ENCODE measurements at regions not wholly inside any gene's neighbourhood (a gene's known extent, or its start where the extent isn't known, plus 50 kb on each side); places are given as distances from the start of the nearest gene placed in this dataset.

DNA sequence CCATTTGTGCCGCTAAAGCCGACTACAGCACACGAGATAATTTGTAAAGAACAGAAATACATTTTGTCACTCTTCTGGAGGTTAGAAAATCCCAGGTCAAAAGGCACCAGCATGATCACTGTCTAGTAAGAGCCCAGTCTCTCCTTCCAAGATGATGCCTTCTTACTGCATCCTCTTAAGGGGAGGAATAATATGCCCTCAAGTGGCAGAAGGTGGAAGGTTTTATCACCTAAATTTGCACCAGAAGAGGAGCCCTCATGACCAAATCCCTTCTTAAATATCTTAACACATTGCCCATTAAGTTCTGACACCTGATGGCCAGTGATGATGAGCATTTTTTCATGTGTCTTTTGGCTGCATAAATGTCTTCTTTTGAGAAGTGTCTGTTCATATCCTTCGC lies 326.7 kb upstream of the RGS18 start:
- FAIRE-seq = no peak
- Histone ChIP-seq H3K4me1 (ENCODE audit: insufficient read depth, low read length) (no peaks in the 10 kb centered on the region), H3K79me2 (ENCODE audit: insufficient read depth, low read length) (no peaks in the 10 kb centered on the region), H3K36me3 (ENCODE audit: insufficient read depth, low read length) (no peaks in the 10 kb centered on the region), H3K9ac (ENCODE audit: low read length) (no peak overlapping the region), H3K9me3 (ENCODE audit: insufficient read depth, low read depth, low read length) (no peaks in the 10 kb centered on the region), H3K27me3 (ENCODE audit: insufficient read depth, low read length) (no peaks in the 10 kb centered on the region), H3K27ac (ENCODE audit: low read depth, low read length) (no peak overlapping the region), H3K4me3 (ENCODE audit: insufficient read depth, low read depth, low read length) (no peak overlapping the region), H4K20me1 (ENCODE audit: insufficient read depth, low read length) (no peaks in the 10 kb centered on the region), H3K4me2 (ENCODE audit: low read length) (no peak overlapping the region), H2AFZ (ENCODE audit: low read depth, low read length) (no peak overlapping the region)
- no peak for TF ChIP-seq EZH2 (IDR thresholded peaks at IDR 0.05; ENCODE audit: insufficient read depth, low read length)
- TF ChIP-seq, protein P1, sequence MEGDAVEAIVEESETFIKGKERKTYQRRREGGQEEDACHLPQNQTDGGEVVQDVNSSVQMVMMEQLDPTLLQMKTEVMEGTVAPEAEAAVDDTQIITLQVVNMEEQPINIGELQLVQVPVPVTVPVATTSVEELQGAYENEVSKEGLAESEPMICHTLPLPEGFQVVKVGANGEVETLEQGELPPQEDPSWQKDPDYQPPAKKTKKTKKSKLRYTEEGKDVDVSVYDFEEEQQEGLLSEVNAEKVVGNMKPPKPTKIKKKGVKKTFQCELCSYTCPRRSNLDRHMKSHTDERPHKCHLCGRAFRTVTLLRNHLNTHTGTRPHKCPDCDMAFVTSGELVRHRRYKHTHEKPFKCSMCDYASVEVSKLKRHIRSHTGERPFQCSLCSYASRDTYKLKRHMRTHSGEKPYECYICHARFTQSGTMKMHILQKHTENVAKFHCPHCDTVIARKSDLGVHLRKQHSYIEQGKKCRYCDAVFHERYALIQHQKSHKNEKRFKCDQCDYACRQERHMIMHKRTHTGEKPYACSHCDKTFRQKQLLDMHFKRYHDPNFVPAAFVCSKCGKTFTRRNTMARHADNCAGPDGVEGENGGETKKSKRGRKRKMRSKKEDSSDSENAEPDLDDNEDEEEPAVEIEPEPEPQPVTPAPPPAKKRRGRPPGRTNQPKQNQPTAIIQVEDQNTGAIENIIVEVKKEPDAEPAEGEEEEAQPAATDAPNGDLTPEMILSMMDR (IDR thresholded peaks at IDR 0.05; ENCODE audit: insufficient read depth, low read depth, low read length) = no peak
- Mint-ChIP-seq H3K9me3 (ENCODE audit: unreplicated experiment) (no peaks in the 10 kb centered on the region), H3K4me3 (ENCODE audit: unreplicated experiment) (no peak overlapping the region), H3K27ac (ENCODE audit: unreplicated experiment) (no peak overlapping the region), H3K4me1 (ENCODE audit: low read depth, unreplicated experiment) (no peaks in the 10 kb centered on the region), H3K36me3 (ENCODE audit: low read depth, unreplicated experiment) (no peaks in the 10 kb centered on the region), H3K27me3 (ENCODE audit: low read depth, unreplicated experiment) (no peaks in the 10 kb centered on the region)
- DNase-seq (ENCODE audit: low read depth) = no peak

DNA sequence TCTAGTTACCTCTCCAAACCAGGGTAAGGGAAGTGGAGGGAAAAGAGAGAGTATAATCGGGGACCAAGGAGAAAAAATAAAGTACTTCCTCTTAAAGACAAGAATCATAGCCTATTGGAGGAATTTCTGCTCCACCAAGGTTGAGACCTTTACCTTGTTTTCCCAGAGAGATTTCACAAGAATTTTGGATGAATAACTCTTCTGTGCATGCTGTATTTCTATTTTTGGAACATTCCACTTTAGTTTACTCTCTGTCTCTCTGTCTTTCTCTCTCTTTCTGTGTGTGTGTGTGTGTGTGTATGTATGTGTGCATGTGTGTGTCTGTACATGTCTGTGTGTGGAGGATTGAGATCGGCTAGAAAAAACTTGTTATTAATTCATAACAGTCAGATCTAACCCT lies 318.4 kb upstream of the RGS18 start:
- Histone ChIP-seq H4K20me1 (ENCODE audit: insufficient read depth, low read length) (no peaks in the 10 kb centered on the region), H3K79me2 (ENCODE audit: insufficient read depth, low read length) (no peaks in the 10 kb centered on the region), H3K27ac (ENCODE audit: low read depth, low read length) (no peak overlapping the region), H3K9me3 (ENCODE audit: insufficient read depth, low read depth, low read length) (no peaks in the 10 kb centered on the region), H3K27me3 (ENCODE audit: insufficient read depth, low read length) (no peaks in the 10 kb centered on the region), H3K36me3 (ENCODE audit: insufficient read depth, low read length) (no peaks in the 10 kb centered on the region), H3K9ac (ENCODE audit: low read length) (no peak overlapping the region), H3K4me3 (ENCODE audit: insufficient read depth, low read depth, low read length) (no peak overlapping the region), H2AFZ (ENCODE audit: low read depth, low read length) (no peak overlapping the region), H3K4me2 (ENCODE audit: low read length) (peak overlapping the region; percentile 26), H3K4me1 (ENCODE audit: insufficient read depth, low read length) (peaks cover 4% of the 10 kb centered on the region)
- DNase-seq (ENCODE audit: low read depth) = peak; percentile 61
- no peak for FAIRE-seq
- Mint-ChIP-seq H3K27me3 (ENCODE audit: low read depth, unreplicated experiment) (no peaks in the 10 kb centered on the region), H3K9me3 (ENCODE audit: unreplicated experiment) (no peaks in the 10 kb centered on the region), H3K27ac (ENCODE audit: unreplicated experiment) (peak overlapping the region; percentile 79), H3K4me1 (ENCODE audit: low read depth, unreplicated experiment) (peaks cover 11% of the 10 kb centered on the region), H3K36me3 (ENCODE audit: low read depth, unreplicated experiment) (no peaks in the 10 kb centered on the region), H3K4me3 (ENCODE audit: unreplicated experiment) (no peak overlapping the region)
- no peak for TF ChIP-seq EZH2 (IDR thresholded peaks at IDR 0.05; ENCODE audit: insufficient read depth, low read length)
- TF ChIP-seq, protein P1 (IDR thresholded peaks at IDR 0.05; ENCODE audit: insufficient read depth, low read depth, low read length) = no peak

DNA sequence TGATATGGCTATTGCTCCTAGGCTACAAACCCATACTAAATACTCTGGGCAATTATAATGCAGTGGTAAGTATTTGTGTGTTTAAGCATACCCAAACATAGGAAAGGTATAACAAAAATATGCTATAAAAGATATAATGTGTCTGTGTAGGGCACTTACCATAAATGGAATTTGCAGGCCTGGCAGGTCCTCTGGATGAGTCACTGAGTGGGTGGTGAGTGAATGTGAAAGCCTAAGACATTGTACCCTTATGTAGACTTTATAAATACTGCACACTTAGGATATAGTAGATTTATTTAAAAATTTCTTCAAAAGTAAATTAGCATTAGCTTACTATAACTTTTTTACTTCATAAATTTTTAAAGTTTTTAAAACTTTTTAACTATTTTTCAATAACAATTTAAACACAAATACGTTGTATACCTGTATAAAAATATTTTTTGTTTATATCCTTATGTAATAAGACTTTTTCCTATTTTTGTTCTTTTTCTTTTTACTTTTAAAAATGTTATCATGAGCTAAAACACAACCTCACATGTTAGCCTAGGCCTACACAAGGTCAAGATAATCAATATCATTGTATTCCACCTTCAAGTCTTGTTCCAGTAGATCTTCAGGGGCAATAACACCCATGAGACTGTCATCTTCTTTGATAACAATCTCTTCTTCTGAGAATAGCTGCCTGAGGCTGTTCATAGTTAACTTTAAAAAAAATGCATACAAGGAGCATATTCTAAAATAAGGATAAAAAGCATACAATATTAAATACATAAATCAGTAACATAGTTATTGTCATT lies 306.3 kb upstream of the RGS18 start:
- H3K27me3 Mint-ChIP-seq (ENCODE audit: low read depth, unreplicated experiment) = no peaks in the 10 kb centered on the region
- H3K27ac Mint-ChIP-seq (ENCODE audit: unreplicated experiment) = no peak overlapping the region
- no peak overlapping the region for H2AFZ ChIP-seq (ENCODE audit: low read depth, low read length)
- H3K4me1 ChIP-seq (ENCODE audit: insufficient read depth, low read length) = peaks cover 3% of the 10 kb centered on the region
- no peaks in the 10 kb centered on the region for H3K36me3 ChIP-seq (ENCODE audit: insufficient read depth, low read length)
- H3K9me3 Mint-ChIP-seq (ENCODE audit: unreplicated experiment) = no peaks in the 10 kb centered on the region
- no peaks in the 10 kb centered on the region for H3K27me3 ChIP-seq (ENCODE audit: insufficient read depth, low read length)
- H4K20me1 ChIP-seq (ENCODE audit: insufficient read depth, low read length) = no peaks in the 10 kb centered on the region
- no peaks in the 10 kb centered on the region for H3K9me3 ChIP-seq (ENCODE audit: insufficient read depth, low read depth, low read length)
- no peak overlapping the region for H3K4me2 ChIP-seq (ENCODE audit: low read length)
- TF ChIP-seq EZH2 (IDR thresholded peaks at IDR 0.05; ENCODE audit: insufficient read depth, low read length) = no peak
- TF ChIP-seq, protein P1 (IDR thresholded peaks at IDR 0.05; ENCODE audit: insufficient read depth, low read depth, low read length) = no peak
- H3K4me3 ChIP-seq (ENCODE audit: insufficient read depth, low read depth, low read length) = no peak overlapping the region
- H3K4me1 Mint-ChIP-seq (ENCODE audit: low read depth, unreplicated experiment) = peaks cover 9% of the 10 kb centered on the region
- no peak overlapping the region for H3K9ac ChIP-seq (ENCODE audit: low read length)
- no peak overlapping the region for H3K4me3 Mint-ChIP-seq (ENCODE audit: unreplicated experiment)
- H3K79me2 ChIP-seq (ENCODE audit: insufficient read depth, low read length) = no peaks in the 10 kb centered on the region
- peak; percentile 74 for DNase-seq (ENCODE audit: low read depth)
- no peaks in the 10 kb centered on the region for H3K36me3 Mint-ChIP-seq (ENCODE audit: low read depth, unreplicated experiment)
- no peak for FAIRE-seq
- H3K27ac ChIP-seq (ENCODE audit: low read depth, low read length) = no peak overlapping the region
